ENCODE measurements at regions not wholly inside any gene's neighbourhood (a gene's known extent, or its start where the extent isn't known, plus 50 kb on each side); places are given as distances from the start of the nearest gene placed in this dataset.

GRCh38 chr9:104329245-104329644 is 174.8 kb upstream of the OR13F1 start:
- TF ChIP-seq CTCF (conservative IDR thresholded peaks at IDR 0.05) = no peak
- no peak for TF ChIP-seq ZFX (IDR thresholded peaks at IDR 0.05)

Measured in C4-2B (cell line).